DND-41 (cell line): ENCODE measurements at regions not wholly inside any gene's neighbourhood (a gene's known extent, or its start where the extent isn't known, plus 50 kb on each side); places are given as distances from the start of the nearest gene placed in this dataset.

Experiments used
- ATAC-seq: fragments of 200-7000 bp; cut with Tn5 transposase; 3 replicates; pipeline ENCODE4 v1.9.1; 2021; ENCODE audit warnings: low read depth; ENCODE audit not compliant: insufficient read depth
- DNase-seq: peaks from one replicate; pipeline ENCODE4 v3.0.0-alpha.2; 2020
- H2AFZ ChIP-seq: 2 replicates; pipeline ENCODE4 v1.6.0; 2012; ENCODE audit warnings: low read depth, low read length
- H3K27ac ChIP-seq: 2 replicates; pipeline ENCODE4 v1.5.1; 2012; ENCODE audit warnings: low read length, inconsistent platforms
- H3K27me3 ChIP-seq: fragments of 200-600 bp; sonication (generic); 2 replicates; pipeline ENCODE4 v1.6.0; 2012; ENCODE audit warnings: low read length, mild to moderate bottlenecking, inconsistent platforms; ENCODE audit not compliant: insufficient read depth, poor library complexity
- H3K36me3 ChIP-seq: 2 replicates; pipeline ENCODE4 v1.5.1; 2012; ENCODE audit warnings: low read length, inconsistent platforms; ENCODE audit not compliant: insufficient read depth
- H3K4me1 ChIP-seq: 2 replicates; pipeline ENCODE4 v1.5.1; 2012; ENCODE audit warnings: mild to moderate bottlenecking, low read length; ENCODE audit not compliant: insufficient read depth
- H3K4me2 ChIP-seq: 2 replicates; pipeline ENCODE4 v1.6.0; 2012; ENCODE audit warnings: mild to moderate bottlenecking, moderate library complexity, low read length, inconsistent platforms; ENCODE audit not compliant: insufficient read depth
- H3K4me3 ChIP-seq, 2 experiments: fragments of 200-600 bp in 1 of 2; shearing (Covaris generic) in 1 of 2; 2 replicates each; pipeline ENCODE4 v1.5.1; 2012 to 2016; ENCODE audit warnings: inconsistent platforms in 2 of 2, low read length in 2 of 2, mild to moderate bottlenecking in 2 of 2, low read depth in 1 of 2, moderate library complexity in 1 of 2
- H3K79me2 ChIP-seq: 2 replicates; pipeline ENCODE4 v1.6.0; 2012; ENCODE audit warnings: low read length, inconsistent platforms; ENCODE audit not compliant: insufficient read depth
- H3K9ac ChIP-seq: 2 replicates; pipeline ENCODE4 v1.6.0; 2012; ENCODE audit warnings: low read depth, mild to moderate bottlenecking, inconsistent platforms, low read length, moderate library complexity
- H3K9me3 ChIP-seq: 2 replicates; pipeline ENCODE4 v1.5.1; 2012; ENCODE audit warnings: low read length, moderate library complexity, mild to moderate bottlenecking, inconsistent platforms; ENCODE audit not compliant: insufficient read depth, severe bottlenecking
- H4K20me1 ChIP-seq: 2 replicates; pipeline ENCODE4 v1.6.0; 2012; ENCODE audit warnings: low read length; ENCODE audit not compliant: insufficient read depth
- EZH2 ChIP-seq: IDR thresholded peaks from 3 replicates; pipeline ENCODE4 v1.6.1; 2012; ENCODE audit warnings: borderline replicate concordance, low read depth, mild to moderate bottlenecking, moderate library complexity, low read length, inconsistent platforms; ENCODE audit not compliant: severe bottlenecking
- TF ChIP-seq, protein P1 (sequence below): IDR thresholded peaks from 2 replicates; pipeline ENCODE4 v1.5.1; 2012; ENCODE audit warnings: borderline replicate concordance, low read length, moderate library complexity, mild to moderate bottlenecking; ENCODE audit not compliant: poor library complexity, severe bottlenecking; ENCODE audit errors: extremely low read depth

DNA sequence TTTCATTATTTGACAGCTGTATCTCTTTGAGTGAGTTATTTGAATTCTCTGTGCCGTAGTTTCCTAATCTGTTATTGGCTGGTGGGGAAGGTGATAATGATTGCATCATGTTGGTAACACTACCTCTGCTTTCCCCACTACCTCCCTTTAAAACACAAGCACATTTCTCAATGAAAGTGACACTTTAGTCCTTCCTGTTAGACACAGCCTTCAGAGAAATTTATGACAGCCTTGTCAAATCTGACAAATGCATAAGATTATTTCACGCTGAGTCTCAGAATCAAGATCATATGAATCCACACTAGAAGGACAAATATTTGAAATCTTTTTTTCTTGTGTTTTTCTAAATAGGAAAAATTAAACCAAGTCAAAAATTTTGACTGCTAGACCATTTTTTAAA is 896.1 kb downstream of the CENPC start:
- no peaks in the 10 kb centered on the region for H4K20me1 ChIP-seq
- no peak overlapping the region for H2AFZ ChIP-seq
- no peak overlapping the region for H3K9ac ChIP-seq
- no peak overlapping the region for H3K27ac ChIP-seq
- TF ChIP-seq EZH2 = no peak
- TF ChIP-seq, protein P1, sequence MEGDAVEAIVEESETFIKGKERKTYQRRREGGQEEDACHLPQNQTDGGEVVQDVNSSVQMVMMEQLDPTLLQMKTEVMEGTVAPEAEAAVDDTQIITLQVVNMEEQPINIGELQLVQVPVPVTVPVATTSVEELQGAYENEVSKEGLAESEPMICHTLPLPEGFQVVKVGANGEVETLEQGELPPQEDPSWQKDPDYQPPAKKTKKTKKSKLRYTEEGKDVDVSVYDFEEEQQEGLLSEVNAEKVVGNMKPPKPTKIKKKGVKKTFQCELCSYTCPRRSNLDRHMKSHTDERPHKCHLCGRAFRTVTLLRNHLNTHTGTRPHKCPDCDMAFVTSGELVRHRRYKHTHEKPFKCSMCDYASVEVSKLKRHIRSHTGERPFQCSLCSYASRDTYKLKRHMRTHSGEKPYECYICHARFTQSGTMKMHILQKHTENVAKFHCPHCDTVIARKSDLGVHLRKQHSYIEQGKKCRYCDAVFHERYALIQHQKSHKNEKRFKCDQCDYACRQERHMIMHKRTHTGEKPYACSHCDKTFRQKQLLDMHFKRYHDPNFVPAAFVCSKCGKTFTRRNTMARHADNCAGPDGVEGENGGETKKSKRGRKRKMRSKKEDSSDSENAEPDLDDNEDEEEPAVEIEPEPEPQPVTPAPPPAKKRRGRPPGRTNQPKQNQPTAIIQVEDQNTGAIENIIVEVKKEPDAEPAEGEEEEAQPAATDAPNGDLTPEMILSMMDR = no peak
- DNase-seq = no peak
- H3K4me3 ChIP-seq = no peak overlapping the region
- H3K36me3 ChIP-seq = no peaks in the 10 kb centered on the region
- no peak overlapping the region for H3K4me2 ChIP-seq
- H3K9me3 ChIP-seq = peaks cover 11% of the 10 kb centered on the region
- H3K79me2 ChIP-seq = no peaks in the 10 kb centered on the region
- H3K4me1 ChIP-seq = no peaks in the 10 kb centered on the region
- no peaks in the 10 kb centered on the region for H3K27me3 ChIP-seq
- ATAC-seq = no peak

DNA sequence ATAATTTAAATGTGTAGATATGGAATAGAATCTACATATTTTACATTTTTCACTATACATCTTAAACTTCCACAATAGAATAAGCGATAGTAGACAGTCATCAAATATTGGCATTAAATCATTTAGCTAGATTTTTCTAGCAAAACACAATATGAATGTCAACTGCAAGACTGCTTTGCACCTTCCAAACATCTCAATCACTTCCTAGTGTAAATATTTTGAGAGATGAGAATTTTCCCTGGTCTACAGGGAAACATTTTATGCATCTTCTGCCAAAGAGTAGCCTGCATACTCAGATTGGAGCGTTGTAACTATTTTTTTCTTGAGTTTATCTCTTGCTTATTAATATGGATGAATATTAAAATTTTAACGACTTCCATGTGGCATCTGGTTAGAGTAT is 897.4 kb downstream of the CENPC start:
- Histone ChIP-seq H3K27ac (no peak overlapping the region), H3K79me2 (no peaks in the 10 kb centered on the region), H4K20me1 (no peaks in the 10 kb centered on the region), H3K4me2 (no peak overlapping the region), H3K4me3 (no peak overlapping the region), H3K9ac (no peak overlapping the region), H3K4me1 (no peaks in the 10 kb centered on the region), H3K36me3 (no peaks in the 10 kb centered on the region), H3K9me3 (peaks cover 11% of the 10 kb centered on the region), H2AFZ (0 out of 2 replicates have a peak overlapping the region, but pooled peaks have one; percentile 28), H3K27me3 (no peaks in the 10 kb centered on the region)
- no peak for ATAC-seq
- DNase-seq = no peak
- TF ChIP-seq EZH2 = no peak
- TF ChIP-seq, protein P1 = no peak

DNA sequence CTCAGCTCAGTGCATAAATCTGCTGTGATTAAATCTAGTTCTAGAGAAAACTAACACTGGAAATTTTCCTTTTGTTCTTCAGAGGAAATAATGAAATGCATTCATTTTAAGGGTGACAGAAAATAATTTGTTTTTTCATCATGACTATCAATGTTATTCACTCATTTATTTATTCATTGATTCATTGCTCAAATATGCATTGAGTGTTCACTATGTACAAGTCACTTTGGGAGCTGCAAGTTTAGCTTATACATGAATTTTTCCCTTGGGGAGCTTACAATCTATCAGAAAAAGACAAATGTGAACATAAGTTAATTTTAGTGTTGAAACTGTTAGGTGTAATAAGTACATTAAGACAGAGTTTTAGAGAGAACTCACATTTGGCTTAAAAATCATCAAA is 897.8 kb downstream of the CENPC start:
- no peak overlapping the region for H3K4me2 ChIP-seq
- no peak for DNase-seq
- H3K79me2 ChIP-seq = no peaks in the 10 kb centered on the region
- H3K9me3 ChIP-seq = peaks cover 11% of the 10 kb centered on the region
- H3K27ac ChIP-seq = no peak overlapping the region
- no peak for ATAC-seq
- H3K9ac ChIP-seq = no peak overlapping the region
- no peak overlapping the region for H2AFZ ChIP-seq
- no peaks in the 10 kb centered on the region for H3K36me3 ChIP-seq
- TF ChIP-seq EZH2 = no peak
- TF ChIP-seq, protein P1 = no peak
- no peaks in the 10 kb centered on the region for H4K20me1 ChIP-seq
- H3K27me3 ChIP-seq = no peaks in the 10 kb centered on the region
- H3K4me3 ChIP-seq = no peak overlapping the region
- no peaks in the 10 kb centered on the region for H3K4me1 ChIP-seq
